Gastrocnemius medialis (tissue), 4 donors: ENCODE measurements at regions not wholly inside any gene's neighbourhood (a gene's known extent, or its start where the extent isn't known, plus 50 kb on each side); places are given as distances from the start of the nearest gene placed in this dataset.

Experiments used
- ATAC-seq, 2 donors: fragments of 150-250 bp; one replicate each; pipeline ENCODE4 v1.9.1; 2016
- DNase-seq, 2 donors: peaks; one replicate each; pipeline ENCODE4 v3.0.0-alpha.2; 2019
- H3K27ac ChIP-seq, 4 donors: fragments of 200-600 bp; sonication (generic); 1 replicate in 1 of 4; 2 replicates in 3 of 4; pipeline ENCODE4 v1.5.1; 2016 to 2018; ENCODE audit warnings: mild to moderate bottlenecking in 2 of 4, moderate library complexity in 1 of 4
- H3K27me3 ChIP-seq, 3 donors: fragments of 200-600 bp; sonication (generic) in 2 of 3; 1 replicate in 1 of 3; 2 replicates in 2 of 3; pipeline versions ENCODE4 v1.5.1 to v1.6.0; 2016 to 2019; ENCODE audit warnings: mild to moderate bottlenecking in 1 of 3, moderate library complexity in 1 of 3
- H3K36me3 ChIP-seq, 2 donors: fragments of 200-600 bp; sonication (generic) in 1 of 2; one replicate each; pipeline ENCODE4 v1.5.1; 2017 to 2018
- H3K4me1 ChIP-seq, 2 donors: fragments of 200-600 bp; sonication (generic) in 1 of 2; one replicate each; pipeline ENCODE4 v1.5.1; 2016 to 2017; ENCODE audit warnings: mild to moderate bottlenecking in 2 of 2
- H3K4me3 ChIP-seq, 4 donors: fragments of 200-600 bp; sonication (generic) in 3 of 4; 1 replicate in 1 of 4; 2 replicates in 3 of 4; pipeline ENCODE4 v1.5.1; 2016 to 2019; ENCODE audit warnings: mild to moderate bottlenecking in 2 of 4
- H3K9me3 ChIP-seq, 3 donors: fragments of 200-600 bp; sonication (generic) in 2 of 3; 1 replicate in 1 of 3; 2 replicates in 2 of 3; pipeline ENCODE4 v1.5.1; 2016 to 2019
- POLR2A ChIP-seq, 2 donors: fragments of 450-650 bp; IDR thresholded peaks; one replicate each; pipeline ENCODE4 v1.6.1; 2017; ENCODE audit warnings: antibody characterized with exemption in 2 of 2, mild to moderate bottlenecking in 2 of 2, moderate library complexity in 2 of 2
- in situ Hi-C, 4 donors: fragments of 200-750 bp; cut with MboI; loops; one replicate each; pipeline versions ENCODE4 v1.15.0 to v1.8.0; 2017; ENCODE audit warnings: low sequenced_read_pairs in 4 of 4
- intact Hi-C: fragments of 100-400 bp; cut with DNase I; formaldehyde crosslinking; loops from one replicate; pipeline ENCODE4 v1.15.1; 2023; ENCODE audit warnings: low total_unique reads
- TF ChIP-seq, protein P1 (sequence below), 5 experiments: fragments of 450-650 bp in 3 of 5; fragments of 200-600 bp in 2 of 5; sonication (generic) in 2 of 5; IDR thresholded peaks in 4 of 5; conservative IDR thresholded peaks in 1 of 5; 1 replicate in 4 of 5; 2 replicates in 1 of 5; pipeline ENCODE4 v1.5.1; 2016 to 2019; ENCODE audit warnings: antibody characterized with exemption in 5 of 5, mild to moderate bottlenecking in 3 of 5, moderate library complexity in 3 of 5

DNA sequence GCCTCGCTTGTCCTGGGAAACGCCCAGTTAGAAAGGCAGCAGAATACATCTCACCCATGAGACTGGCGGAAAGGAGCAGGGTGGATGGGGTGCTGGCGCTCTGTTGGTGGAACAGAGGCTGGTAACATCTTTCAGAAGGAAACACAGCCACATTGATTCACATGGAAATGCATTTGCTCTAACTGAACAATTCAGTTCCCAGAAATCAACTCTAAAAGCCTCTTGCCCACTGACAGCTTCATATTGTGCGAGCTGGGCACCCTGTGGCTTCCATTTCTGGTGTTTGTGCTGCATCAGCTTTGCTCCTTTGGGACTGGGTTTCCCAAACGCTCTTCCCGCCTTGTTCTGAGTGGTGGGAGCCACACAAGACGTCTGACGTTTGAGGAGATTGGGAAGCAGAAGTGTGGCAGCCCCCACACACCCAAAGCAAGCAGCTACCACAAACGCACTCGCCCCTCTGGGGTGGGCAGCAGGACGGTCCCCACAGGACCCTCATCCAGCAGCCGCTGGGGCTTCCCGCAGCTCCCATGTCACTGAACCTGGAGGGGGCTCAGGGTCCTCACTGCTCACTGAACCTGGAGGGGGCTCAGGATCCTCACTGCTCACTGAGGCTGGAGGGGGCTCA, 229.5 kb downstream of the ERMARD start:
- no peaks in the 10 kb centered on the region for H3K9me3 ChIP-seq
- H3K27me3 ChIP-seq, result peaks cover 0 to 2% (median 0%) of the 10 kb centered on the region in 3 donors
- DNase-seq (no peak), ATAC-seq (no peak)
- no peak overlapping the region for H3K27ac ChIP-seq
- TF ChIP-seq, protein P1, sequence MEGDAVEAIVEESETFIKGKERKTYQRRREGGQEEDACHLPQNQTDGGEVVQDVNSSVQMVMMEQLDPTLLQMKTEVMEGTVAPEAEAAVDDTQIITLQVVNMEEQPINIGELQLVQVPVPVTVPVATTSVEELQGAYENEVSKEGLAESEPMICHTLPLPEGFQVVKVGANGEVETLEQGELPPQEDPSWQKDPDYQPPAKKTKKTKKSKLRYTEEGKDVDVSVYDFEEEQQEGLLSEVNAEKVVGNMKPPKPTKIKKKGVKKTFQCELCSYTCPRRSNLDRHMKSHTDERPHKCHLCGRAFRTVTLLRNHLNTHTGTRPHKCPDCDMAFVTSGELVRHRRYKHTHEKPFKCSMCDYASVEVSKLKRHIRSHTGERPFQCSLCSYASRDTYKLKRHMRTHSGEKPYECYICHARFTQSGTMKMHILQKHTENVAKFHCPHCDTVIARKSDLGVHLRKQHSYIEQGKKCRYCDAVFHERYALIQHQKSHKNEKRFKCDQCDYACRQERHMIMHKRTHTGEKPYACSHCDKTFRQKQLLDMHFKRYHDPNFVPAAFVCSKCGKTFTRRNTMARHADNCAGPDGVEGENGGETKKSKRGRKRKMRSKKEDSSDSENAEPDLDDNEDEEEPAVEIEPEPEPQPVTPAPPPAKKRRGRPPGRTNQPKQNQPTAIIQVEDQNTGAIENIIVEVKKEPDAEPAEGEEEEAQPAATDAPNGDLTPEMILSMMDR (IDR thresholded peaks at IDR 0.05 in 4 of 5, conservative IDR thresholded peaks at IDR 0.05 in 1 of 5), result no peak
- no peak for TF ChIP-seq POLR2A (IDR thresholded peaks at IDR 0.05)
- H3K4me1 ChIP-seq, result no peaks in the 10 kb centered on the region
- in situ Hi-C loops (no loop called here), intact Hi-C loops (no loop called here)
- H3K36me3 ChIP-seq, result no peaks in the 10 kb centered on the region
- H3K4me3 ChIP-seq, result no peak overlapping the region

DNA sequence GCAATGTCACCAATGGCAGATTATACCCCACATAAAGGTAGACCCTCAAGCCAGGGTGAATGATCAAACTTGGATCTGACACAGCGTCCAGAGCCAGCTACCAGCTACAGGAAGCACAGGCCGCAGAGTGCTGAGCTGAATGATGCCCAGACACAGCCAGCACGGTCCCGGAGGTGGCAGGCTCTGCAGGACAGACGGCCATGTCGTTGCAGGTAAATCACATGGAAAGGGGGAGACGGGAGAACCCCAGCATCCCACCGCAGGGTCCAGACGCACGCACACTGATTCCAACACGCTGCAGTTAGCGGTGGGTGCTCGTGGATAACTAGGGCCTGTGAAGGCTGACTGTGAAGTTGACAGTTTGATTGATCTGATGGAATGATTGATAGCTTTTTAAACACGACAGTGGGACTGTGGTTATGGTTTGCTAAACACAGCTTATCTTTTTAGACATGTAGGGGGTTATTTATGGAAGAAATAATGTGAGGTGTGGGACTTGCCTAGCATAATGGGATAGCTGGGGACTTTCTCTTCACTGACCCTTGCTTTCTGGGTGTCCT, 228.5 kb downstream of the ERMARD start:
- Histone ChIP-seq H3K4me1 (no peaks in the 10 kb centered on the region), H3K27ac (no peak overlapping the region), H3K27me3 (peaks cover 0 to 2% (median 0%) of the 10 kb centered on the region in 3 donors), H3K9me3 (no peaks in the 10 kb centered on the region), H3K36me3 (no peaks in the 10 kb centered on the region), H3K4me3 (no peak overlapping the region)
- in situ Hi-C loops (no loop called here), intact Hi-C loops (no loop called here)
- no peak for ATAC-seq
- TF ChIP-seq, protein P1 (IDR thresholded peaks at IDR 0.05 in 4 of 5, conservative IDR thresholded peaks at IDR 0.05 in 1 of 5), result no peak
- no peak for TF ChIP-seq POLR2A (IDR thresholded peaks at IDR 0.05)
- DNase-seq, result no peak

DNA sequence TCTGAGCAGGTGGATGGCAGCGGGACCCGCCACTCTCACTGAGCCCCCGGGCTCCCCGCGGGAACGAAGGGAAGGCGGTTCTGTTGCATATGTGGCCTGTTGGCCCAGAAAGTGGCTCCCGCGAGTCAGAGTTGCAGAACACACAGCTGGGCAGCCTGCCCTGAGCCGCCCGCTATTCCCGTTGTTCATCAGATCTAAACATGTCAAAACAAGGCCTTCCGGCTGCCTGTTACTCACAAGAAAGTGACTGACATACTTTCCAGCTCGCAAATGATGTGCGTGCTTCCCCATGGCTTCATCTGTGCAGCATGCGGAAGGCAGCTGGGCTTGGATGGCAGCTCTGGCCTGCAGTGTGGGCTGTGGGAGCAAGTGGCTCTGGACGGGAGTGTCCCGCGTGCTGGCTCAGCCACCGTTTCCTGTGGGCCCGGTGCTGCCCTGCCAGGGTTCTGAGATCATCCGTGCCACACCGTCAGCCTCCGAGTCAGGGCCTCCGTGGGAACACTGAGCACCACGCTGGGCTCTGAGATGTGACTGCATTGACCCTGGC, 227.3 kb downstream of the ERMARD start:
- Histone ChIP-seq H3K27me3 (peaks cover 0 to 2% (median 0%) of the 10 kb centered on the region in 3 donors), H3K36me3 (no peaks in the 10 kb centered on the region), H3K4me1 (no peaks in the 10 kb centered on the region), H3K4me3 (no peak overlapping the region), H3K27ac (no peak overlapping the region), H3K9me3 (no peaks in the 10 kb centered on the region)
- ATAC-seq (no peak), DNase-seq (no peak)
- no peak for TF ChIP-seq POLR2A (IDR thresholded peaks at IDR 0.05)
- TF ChIP-seq, protein P1 (IDR thresholded peaks at IDR 0.05 in 4 of 5, conservative IDR thresholded peaks at IDR 0.05 in 1 of 5), result no peak
- intact Hi-C loops, result no loop called here
- in situ Hi-C loops, result no loop called here

DNA sequence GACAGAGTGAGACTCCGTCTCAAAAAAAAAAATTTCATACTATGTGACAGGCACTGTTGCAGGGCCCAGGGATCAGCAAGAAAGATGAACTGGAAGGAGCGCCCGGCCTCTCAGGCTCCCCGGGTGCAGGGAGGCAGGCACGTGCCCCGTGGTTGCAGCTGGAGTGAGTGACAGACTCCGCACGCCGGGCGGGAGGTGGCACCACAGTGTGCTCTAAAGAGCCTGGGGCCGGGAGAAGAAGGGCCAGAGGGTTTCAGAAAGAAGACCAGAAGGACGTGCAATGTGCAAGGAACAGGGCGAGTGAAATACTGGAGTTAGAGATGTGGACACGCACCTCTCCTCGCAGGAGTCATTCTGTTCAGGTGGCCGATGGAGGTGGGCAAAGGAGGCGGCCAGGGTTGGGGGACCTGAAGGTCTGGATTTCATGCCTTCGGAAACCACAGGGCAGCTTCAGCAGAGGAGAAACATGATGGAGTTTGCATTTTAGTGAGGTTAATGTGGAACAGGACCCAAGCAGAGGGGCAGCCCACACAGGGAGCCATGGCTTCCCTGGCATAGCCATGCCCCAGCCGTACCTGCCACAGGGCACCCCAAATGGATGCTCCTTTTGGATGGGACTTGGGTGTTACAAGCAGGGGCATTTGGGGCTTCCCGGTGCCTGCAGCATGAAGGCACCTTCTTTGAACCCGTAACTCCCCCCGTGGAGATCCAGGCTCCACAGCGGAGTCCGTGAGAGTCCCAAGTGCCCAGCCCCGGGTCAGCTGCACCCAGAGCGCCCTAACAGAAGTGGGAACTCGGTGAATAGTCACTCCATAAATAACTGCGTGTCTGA, 226.2 kb downstream of the ERMARD start:
- intact Hi-C loops (no loop called here), in situ Hi-C loops (no loop called here)
- ATAC-seq (no peak), DNase-seq (peak in 1 of 2 donors; percentile 2)
- Histone ChIP-seq H3K4me3 (no peak overlapping the region), H3K9me3 (no peaks in the 10 kb centered on the region), H3K4me1 (no peaks in the 10 kb centered on the region), H3K36me3 (no peaks in the 10 kb centered on the region), H3K27me3 (peaks cover 0 to 2% (median 0%) of the 10 kb centered on the region in 3 donors), H3K27ac (no peak overlapping the region)
- TF ChIP-seq, protein P1 (IDR thresholded peaks at IDR 0.05 in 4 of 5, conservative IDR thresholded peaks at IDR 0.05 in 1 of 5), result no peak
- no peak for TF ChIP-seq POLR2A (IDR thresholded peaks at IDR 0.05)
